LoVo (cell line): ENCODE measurements at regions not wholly inside any gene's neighbourhood (a gene's known extent, or its start where the extent isn't known, plus 50 kb on each side); places are given as distances from the start of the nearest gene placed in this dataset.

Experiments
- DNase-seq: peaks from one replicate; pipeline ENCODE4 v3.0.0-alpha.2; 2016; ENCODE audit warnings: low spot score

GRCh38 chr16:9186061-9186460 lies 94.6 kb downstream of the HAPSTR1 start:
- no peak for DNase-seq

GRCh38 chr16:9188721-9189120 lies 97.3 kb downstream of the HAPSTR1 start:
- no peak for DNase-seq

GRCh38 chr16:9191274-9191850 lies 99.9 kb downstream of the HAPSTR1 start:
- DNase-seq = no peak

- DNase-seq = no peak
These were observed 101.3 kb downstream of the HAPSTR1 start for GRCh38 chr16:9192746-9193145.

- no peak for DNase-seq
These were observed 103.8 kb downstream of the HAPSTR1 start for GRCh38 chr16:9195287-9195686.

- no peak for DNase-seq
These were observed 106.7 kb downstream of the HAPSTR1 start for GRCh38 chr16:9197957-9198661.

GRCh38 chr16:9199311-9199710 lies 107.9 kb downstream of the HAPSTR1 start:
- DNase-seq = no peak

GRCh38 chr16:9199751-9200150 lies 108.3 kb downstream of the HAPSTR1 start:
- DNase-seq = no peak

GRCh38 chr16:9203956-9204355 lies 112.5 kb downstream of the HAPSTR1 start:
- DNase-seq = no peak

GRCh38 chr16:9205661-9206060 lies 114.2 kb downstream of the HAPSTR1 start:
- DNase-seq = no peak

- DNase-seq = no peak
These were observed 114.7 kb downstream of the HAPSTR1 start for GRCh38 chr16:9206156-9206555.

GRCh38 chr16:9212621-9213020 lies 121.2 kb downstream of the HAPSTR1 start:
- no peak for DNase-seq

GRCh38 chr16:9219813-9220212 lies 128.4 kb downstream of the HAPSTR1 start:
- no peak for DNase-seq

GRCh38 chr16:9225527-9226316 lies 134.3 kb downstream of the HAPSTR1 start:
- no peak for DNase-seq

GRCh38 chr16:9226924-9227323 lies 135.5 kb downstream of the HAPSTR1 start:
- no peak for DNase-seq

GRCh38 chr16:9231039-9231438 lies 139.6 kb downstream of the HAPSTR1 start:
- DNase-seq = no peak

- no peak for DNase-seq
These were observed 140.8 kb downstream of the HAPSTR1 start for GRCh38 chr16:9232102-9232770.

- DNase-seq = no peak
These were observed 144.4 kb downstream of the HAPSTR1 start for GRCh38 chr16:9235867-9236266.

GRCh38 chr16:9236319-9236718 lies 144.9 kb downstream of the HAPSTR1 start:
- no peak for DNase-seq

- DNase-seq = no peak
These were observed 146.9 kb downstream of the HAPSTR1 start for GRCh38 chr16:9238346-9238745.

- DNase-seq = no peak
These were observed 149.7 kb downstream of the HAPSTR1 start for GRCh38 chr16:9241177-9241576.

- DNase-seq = no peak
These were observed 156.7 kb downstream of the HAPSTR1 start for GRCh38 chr16:9248162-9248561.

- no peak for DNase-seq
These were observed 158.1 kb downstream of the HAPSTR1 start for GRCh38 chr16:9249534-9249933.
